ENCODE measurements at regions not wholly inside any gene's neighbourhood (a gene's known extent, or its start where the extent isn't known, plus 50 kb on each side); places are given as distances from the start of the nearest gene placed in this dataset.
"Not testable (repeated sequence)": the region's sequence is repeated elsewhere in the genome, so short reads cannot be mapped to it uniquely, and the experiment has no call there.

DNA sequence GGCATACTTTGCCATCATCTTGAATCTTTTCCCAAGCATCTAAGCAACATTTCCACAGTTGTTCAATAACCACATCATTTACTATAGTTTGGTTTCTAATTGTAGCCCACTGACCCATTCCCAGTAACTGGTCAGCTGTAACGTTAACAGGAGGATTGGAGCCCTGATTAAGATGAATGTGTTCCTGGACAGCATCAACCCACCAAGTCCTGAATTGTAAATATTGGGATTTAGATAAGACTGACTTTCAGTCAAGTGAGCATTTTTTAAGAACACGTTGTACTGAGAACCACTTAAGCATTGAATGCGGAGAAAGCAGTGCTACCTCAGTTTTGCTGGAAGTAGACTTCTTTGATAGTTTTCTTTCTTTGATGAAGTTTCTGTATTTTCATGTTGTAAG is 53.3 kb upstream of the ARL4D start:
- not testable (repeated sequence) for DNase-seq (ENCODE audit: low read depth)

DNA sequence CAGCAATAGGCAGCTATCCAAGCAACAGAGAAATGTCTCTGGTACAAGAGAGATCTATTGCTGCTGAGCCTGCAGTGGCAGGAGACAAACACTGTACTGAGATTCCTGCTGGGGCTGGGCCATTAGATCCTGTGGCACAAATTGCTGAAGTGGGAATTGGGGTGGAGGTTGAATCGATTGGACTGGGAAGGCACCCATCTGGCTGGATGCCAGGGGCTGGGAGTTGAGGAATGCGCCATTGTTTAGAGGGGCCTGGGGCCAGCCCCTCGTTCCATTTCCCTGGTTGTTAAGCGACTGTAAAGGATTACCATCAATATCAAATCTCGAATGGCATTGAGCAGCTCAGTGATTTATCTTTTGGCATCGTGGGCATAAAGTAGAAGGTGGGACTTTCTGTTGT is 54.1 kb upstream of the ARL4D start:
- no peak for DNase-seq (ENCODE audit: low read depth)

DNA sequence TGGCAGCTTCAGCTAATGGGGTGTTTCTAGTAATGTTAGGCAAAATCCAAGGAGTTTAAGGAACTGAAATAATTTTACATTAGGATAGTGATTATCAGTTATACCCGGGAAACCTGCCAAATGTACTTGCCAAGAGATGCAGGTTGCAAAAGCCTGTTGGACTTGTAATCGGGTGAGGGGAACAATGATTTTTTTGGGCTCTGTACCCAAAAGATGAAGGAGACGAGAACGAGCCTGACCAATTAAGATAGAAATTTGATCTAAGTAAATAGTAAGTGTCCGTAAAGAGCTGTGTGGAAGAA is 56.3 kb upstream of the ARL4D start:
- DNase-seq (ENCODE audit: low read depth), result no peak

DNA sequence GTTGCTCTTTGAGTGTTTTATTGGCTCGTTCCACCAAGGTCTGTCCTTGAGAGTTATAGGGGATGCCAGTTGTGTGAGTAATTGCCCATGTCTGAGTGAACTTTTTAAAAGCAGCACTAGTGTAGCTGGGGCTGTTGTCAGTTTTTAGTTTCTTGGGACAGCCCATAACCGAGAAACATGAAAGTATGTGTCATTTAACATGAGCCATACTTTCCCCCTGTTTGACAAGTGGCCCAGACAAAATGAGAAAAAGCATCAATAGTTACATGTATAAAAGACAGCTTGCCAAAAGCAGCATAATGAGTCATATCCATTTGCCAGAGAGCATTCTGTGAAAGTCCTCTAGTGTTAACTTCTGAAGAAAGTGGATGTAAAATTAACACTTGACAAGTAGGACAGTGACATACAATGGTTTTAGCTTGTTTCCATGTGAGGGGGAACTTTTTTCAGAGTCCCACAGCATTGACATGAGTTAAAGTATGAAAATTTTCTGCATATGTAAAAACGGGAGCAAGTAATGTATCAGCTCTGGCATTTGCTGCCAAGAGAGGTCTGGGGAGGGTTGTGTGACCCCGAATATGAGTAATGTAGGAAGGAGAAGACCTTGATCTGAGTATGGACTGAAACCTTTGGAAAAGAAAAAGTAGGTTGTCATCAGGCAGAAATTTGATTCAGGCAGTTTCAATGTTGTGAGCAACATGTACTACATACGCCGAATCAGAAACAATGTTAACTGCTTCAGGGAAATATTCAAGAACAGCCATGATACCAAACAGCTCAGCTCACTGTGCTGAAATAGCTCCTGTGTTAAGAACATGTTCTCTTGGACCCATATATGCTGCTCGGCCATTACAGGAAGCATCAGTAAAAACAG is 56.8 kb upstream of the ARL4D start:
- no peak for DNase-seq (ENCODE audit: low read depth)

DNA sequence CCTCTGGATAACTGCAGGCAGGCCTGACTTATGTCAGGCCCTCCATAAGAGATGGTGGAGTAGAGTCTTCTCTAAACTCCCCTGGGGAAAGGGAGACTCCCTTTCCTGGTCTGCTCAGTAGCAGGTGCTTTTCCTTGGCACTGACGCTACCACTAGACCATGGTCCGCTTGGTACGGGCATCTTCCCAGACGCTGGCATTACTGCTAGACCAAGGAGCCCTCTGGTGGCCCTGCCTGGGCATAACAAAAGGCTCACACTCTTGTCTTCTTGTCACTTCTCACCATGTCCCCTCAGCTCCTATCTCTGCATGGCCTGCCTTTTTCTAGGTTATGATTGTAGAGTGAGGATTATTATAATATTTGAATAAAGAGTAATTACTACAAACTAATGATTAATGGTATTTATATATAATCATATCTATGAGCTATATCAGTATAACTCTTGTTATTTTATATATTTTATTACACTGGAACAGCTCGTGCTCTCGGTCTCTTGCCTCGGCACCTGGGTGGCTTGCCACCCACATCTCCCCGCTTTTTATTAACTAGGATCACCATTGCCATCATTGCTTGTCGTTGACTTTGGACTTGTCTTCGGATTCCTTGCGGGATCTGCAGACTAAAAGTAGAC is 59.8 kb upstream of the ARL4D start:
- DNase-seq (ENCODE audit: low read depth), result no peak

DNA sequence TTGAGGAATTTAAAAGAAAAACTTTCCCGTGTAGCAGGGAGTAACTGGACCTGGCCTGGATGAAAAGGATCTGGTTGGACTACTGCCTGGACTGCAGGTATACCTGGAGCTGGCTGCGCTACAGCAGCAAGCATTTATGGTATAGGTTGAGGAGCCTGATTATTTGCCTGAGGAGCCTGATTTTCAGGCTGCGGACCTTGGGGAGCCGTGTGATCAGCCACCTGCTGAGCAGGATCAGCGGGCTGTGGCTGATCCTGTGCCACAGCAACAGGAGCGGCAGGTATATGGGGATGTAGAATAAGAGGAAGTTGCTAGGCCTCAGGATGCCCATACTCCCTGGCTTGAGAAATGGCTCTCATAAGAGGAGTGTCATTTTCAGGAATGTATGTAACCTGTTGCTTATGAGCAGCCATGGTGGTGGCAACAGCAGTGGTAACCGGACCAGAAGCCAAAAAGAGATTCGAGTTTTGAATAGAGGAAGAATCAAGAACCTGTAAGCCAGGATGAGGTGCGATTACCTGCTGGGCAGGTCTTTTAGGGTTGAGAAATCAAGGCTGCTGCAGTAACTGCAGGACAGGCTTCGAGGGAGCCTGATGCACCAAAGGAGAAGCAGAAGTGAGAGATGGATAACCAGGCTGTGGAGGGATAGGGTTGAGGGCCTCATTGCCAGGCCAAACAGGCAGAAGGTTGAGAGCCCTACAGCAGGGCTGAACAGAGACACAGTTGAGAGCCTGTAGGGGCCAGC is 60.9 kb upstream of the ARL4D start:
- DNase-seq (ENCODE audit: low read depth), result no peak

DNA sequence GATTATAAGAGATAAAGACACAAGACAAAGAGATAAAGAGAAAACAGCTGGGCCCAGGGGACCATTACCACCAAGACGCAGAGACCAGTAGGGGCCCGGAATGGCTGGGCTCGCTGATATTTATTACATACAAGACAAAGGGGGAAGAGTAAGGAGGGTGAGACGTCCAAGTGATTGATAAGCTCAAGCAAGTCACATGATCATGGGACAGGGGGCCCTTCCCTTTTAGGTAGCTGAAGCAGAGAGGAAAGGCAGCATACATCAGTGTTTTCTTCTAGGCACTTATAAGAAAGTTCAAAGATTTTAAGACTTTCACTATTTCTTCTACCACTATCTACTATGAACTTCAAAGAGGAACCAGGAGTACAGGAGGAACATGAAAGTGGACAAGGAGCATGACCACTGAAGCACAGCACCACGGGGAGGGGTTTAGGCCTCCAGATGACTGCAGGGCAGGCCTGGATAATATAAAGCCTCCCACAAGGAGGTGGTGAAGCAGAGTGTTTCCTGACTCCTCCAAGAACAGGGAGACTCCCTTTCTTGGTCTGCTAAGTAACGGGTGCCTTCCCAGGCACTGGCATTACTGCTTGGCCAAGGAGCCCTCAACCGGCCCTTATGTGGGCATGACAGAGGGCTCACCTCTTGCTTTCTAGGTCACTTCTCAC is 63.9 kb upstream of the ARL4D start:
- no peak for DNase-seq (ENCODE audit: low read depth)

DNA sequence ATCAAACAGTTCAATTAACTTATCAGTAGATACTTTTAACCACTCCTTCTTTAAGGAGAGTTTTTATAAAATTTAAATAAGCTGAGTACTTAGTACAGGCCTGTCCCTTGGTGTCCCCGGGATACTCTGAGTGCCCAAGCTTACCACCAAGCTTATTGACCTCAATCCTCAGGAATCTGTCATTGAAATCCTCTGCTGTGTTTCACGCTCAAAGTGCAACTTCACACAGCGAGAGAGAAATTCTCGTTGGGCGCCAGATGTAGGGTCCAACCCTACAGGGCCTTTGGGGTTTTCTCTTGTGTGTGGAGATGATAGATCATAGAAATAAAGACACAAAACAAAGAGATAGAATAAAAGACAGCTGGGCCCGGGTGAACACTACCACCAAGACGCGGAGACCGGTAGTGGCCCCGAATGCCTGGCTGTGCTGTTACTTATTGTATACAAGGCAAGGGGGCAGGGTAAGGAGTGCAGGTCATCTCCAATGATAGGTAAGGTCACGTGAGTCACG is 65.3 kb upstream of the ARL4D start:
- no peak for DNase-seq (ENCODE audit: low read depth)

DNA sequence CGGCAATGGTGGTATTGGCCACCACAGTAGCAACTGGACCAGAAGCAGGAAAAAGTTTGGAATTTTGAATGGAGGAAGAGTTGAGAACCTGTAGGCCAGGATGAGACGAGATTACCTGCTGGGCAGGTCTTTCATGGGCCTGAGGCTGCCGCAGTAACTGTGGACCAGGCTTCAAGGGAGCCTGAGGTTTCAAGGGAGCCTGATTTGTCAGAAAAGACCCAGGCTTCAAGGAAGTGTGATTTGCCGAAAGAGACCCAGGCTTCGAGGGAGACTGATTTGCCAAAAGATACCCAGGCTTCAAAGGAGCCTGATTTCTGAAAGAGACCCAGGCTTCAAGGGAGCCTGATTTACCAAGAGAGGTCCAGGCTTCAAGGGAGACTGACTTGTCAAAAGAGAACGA is 66.6 kb upstream of the ARL4D start:
- no peak for DNase-seq (ENCODE audit: low read depth)

DNA sequence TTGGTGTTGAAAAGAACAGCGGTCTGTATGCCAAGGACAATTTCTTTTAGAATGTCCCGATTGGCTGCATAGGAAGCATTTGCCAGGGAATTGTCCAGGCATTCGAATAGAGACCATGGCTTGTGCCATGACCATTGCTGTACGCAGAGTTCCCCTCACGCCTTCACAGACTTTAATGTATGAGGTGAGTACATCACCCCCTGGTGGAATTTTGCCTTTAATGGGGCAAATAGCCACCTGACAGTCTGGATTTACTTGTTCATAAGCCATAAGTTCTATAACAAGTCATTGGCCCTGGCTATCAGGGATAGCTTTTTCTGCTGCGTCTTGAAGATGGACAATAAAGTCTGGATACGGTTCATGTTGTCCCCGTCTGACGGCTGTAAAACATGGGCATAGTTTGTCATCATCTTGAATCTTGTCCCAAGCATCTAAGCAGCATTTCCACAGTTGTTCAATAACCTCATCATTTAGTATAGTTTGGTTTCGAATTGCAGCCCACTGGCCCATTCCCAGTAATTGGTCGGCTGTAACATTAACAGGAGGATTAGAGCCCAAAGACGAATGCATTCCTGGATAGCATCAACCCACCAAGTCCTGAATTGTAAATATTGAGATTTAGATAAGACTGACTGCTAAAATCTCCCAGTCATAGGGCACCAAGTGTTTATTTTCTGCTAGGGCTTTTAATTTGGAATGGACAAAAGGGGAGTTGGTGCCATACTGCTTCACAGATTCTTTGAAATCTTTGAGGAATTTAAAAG is 67.7 kb upstream of the ARL4D start:
- no peak for DNase-seq (ENCODE audit: low read depth)

DNA sequence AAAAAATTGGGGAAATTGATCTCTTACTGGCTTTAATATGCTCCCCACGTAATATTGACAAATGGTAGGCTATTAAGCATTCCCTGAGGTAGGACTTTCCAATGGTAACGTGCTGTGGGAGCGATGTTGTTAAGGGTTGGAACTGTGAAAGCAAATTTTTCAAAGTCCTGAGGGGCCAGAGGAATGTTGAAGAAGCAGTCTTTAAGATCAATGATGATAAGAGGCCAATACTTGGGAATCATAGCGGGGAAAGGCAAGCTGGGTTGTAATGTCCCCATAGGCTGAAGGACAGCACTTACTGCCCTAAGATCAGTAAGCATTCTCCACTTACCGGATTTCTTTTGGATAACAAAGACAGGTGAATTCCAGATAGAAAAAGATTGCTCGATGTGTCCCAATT is 69.6 kb upstream of the ARL4D start:
- DNase-seq (ENCODE audit: low read depth), result no peak

DNA sequence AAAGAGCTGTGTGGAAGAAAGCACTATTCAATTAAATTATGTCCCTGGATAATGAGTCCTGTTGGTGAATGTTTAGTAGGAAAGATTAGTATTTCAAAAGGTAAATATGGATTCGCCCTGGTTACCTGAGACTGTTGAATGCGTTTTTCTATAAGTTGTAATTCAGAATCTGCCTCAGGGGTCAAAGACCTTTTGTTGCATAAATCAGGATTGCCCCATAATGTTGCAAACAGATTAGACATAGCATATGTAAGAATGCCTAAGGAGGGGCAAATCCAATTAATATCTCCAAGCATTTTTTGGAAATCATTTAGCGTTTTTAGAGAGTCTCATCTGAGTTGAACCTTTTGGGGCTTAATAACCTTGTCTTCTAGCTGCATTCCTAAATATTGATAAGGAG is 70.1 kb upstream of the ARL4D start:
- DNase-seq (ENCODE audit: low read depth), result no peak

DNA sequence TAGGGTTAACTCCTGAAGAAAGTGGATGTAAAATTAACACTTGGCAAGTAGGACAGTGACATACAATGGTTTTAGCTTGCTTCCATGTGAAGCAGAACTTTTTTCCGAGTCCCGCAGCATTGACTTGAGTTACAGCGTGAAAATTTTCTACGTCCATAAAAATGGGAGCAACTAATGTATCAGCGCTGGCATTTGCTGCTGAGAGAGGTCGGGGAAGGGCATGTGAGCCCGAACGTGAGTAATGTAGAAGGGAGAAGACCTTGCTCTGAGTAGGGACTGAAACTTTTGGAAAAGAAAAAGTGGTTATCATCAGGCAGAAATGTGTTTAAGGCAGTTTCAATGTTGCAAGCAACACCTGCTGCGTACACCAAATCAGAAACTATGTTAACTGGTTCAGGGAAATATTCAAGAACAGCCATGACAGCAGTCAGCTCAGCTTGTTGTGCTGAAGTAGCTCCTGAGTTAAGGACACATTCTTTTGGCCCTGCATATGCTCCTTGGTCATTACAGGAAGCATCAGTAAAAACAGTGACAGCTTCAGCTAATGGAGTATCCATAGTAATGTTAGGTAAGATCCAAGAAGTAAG is 70.9 kb upstream of the ARL4D start:
- no peak for DNase-seq (ENCODE audit: low read depth)

DNA sequence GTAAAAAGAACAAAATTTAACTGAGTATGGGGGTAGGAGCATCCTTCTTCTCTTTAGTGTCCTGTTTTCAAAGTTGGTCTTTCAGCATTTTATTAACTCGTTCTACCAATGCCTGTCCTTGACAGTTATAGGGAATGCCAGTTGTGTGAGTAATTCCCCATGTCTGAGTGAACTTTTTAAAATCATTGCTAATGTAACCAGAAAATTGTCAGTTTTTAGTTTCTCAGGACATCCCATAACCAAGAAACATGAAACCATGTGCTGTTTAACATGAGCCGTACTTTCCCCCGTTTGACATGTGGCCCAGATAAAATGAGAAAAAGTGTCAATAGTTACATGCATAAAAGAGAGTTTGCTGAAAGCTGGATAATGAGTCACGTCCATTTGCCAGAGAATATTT is 71.4 kb upstream of the ARL4D start:
- no peak for DNase-seq (ENCODE audit: low read depth)

DNA sequence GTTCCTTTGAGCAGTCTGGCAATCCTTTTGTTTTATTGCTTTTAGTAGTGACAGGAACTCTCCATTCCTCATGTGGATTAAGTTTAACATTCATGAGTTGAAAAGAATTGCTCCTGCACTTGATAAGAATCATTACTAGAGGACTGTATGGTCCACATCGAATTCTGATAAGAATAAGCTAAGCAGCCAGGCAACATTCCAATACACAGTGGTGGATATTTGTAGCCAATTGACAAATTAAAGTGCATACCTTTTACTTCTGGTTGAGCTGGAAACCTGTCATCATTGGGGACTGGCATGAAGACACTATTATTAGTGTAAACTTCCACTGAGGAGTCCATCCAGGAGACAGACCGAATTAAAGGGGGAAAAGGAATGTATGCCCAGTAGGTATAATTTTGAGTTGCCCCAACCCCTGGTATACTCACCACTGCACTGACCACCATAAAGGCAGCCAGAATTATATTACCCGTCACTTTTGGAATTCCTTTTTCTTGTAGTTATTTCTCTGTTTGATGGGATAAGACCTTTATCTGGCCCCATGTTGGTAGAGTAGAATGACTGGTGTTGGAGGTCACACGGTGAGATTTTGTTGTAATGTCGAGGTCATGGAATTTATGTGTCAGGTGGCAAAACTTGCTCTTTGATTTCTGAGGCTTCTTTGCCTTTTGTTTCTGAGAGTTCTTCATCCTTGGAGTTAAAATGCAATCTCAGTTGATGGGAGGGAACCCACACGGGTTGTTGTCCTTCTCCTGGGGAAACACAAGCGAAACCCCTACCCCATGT is 72.1 kb upstream of the ARL4D start:
- no peak for DNase-seq (ENCODE audit: low read depth)

DNA sequence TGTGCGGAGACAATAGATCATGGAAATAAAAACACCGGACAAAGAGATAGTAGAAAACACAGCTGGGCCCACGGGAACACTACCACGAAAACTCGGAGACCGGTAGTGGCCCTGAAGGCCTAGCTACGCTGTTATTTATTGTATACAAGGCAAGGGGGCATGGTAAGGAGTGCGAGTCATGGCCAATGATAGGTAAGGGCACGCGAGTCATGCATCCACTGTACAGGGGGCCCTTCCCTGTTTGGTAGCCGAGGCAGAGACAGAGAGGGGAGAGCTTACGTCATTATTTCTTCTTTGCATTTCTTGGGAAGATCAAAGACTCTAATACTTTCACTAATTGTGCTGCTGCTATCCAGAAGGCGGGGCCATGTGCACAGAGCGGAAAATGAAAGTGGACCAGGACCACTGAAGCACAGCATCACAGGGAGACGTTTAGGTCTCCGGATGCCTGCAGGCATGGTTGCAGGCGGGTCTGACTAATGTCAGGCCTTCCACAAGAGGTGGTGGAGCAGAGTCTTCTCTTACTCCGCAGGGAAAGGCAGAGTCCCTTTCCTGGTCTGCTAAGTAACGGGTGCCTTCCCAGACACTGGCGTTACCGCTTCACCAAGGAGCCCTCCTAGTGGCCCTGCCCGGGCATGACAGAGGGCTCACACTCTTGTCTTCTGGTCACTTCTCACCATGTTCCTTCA is 74.4 kb upstream of the ARL4D start:
- no peak for DNase-seq (ENCODE audit: low read depth)

DNA sequence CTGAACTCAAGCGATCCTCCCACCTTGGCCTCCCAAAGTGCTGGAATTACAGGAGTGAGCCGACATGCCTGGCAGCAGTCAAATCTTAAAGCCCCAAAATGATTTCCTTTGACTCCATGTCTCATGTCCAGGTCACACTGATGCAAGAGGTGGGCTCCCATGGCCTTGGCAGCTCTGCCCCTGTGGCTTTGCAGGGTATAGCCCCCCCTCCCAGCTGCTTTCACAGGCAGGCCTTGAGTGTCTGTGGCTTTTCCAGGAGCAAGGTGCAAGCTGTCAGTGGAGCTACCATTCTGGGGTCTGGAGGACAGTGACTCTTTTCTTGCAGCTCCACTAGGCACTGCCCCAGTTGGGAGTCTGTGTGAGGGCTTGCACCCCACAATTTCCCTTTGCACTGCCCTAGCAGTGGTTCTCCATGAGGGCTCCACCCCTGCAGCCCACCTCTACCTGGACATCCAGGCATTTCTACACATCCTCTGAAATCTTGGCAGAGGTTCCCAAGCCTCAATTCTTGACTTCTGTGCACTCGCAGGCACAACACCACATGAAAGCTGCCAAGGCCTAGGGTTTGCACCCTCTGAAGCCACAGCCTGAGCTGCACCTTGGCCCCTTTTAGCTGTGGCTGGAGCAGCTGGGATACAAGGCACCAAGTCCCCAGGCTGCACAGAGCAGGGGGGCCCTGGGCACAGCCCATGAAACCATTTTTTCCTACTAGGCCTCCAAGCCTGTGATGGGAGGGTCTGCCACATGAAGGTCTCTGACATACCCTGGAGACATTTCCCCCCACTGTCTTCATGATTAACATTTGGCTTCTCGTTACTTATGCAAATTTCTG is 79.3 kb upstream of the ARL4D start:
- DNase-seq (ENCODE audit: low read depth), result no peak

DNA sequence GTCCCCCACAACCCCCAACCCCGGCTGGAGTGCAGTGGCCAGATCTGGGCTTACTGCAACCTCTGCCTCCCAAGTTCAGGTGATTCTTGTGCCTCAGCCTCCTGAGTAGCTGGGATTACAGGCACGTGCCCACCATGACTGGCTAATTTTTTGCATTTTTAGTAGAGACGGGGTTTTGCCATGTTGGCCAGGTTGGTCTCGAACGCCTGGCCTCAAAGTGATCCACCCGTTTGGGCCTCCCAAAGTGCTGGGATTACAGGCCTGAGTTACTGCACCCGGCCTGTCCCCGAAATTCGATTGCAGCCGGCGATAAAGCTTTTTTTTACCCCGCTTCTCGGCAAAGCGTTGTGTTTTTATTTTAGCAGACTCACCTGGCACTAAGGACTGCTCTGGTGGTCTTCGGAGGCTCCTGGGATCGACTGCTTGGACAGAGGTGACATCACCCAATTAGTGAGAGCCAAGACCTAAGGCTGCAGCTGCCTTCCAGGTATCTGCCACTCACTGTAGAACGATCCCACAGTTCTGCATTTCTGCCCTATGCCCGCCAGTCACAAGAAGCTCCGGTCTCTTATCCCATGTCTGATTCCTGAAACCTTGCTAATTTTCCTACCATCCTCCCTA is 82.2 kb upstream of the ARL4D start:
- peak; percentile 26 for DNase-seq (ENCODE audit: low read depth)

All from CMK (cell line).